ENCODE measurements at regions not wholly inside any gene's neighbourhood (a gene's known extent, or its start where the extent isn't known, plus 50 kb on each side); places are given as distances from the start of the nearest gene placed in this dataset.

GRCh38 chr22:19625331-19626041 lies 88.8 kb upstream of the SEPTIN5 start:
- DNase-seq: no peak

- DNase-seq: no peak
These were observed 88.2 kb upstream of the SEPTIN5 start for GRCh38 chr22:19626042-19626587.

GRCh38 chr22:19626666-19627065 lies 87.6 kb upstream of the SEPTIN5 start:
- no peak for DNase-seq

- DNase-seq: no peak
These were observed 86.1 kb upstream of the SEPTIN5 start for GRCh38 chr22:19628038-19628776.

- DNase-seq: no peak
These were observed 85.0 kb upstream of the SEPTIN5 start for GRCh38 chr22:19629331-19629719.

GRCh38 chr22:19629720-19630419 lies 84.4 kb upstream of the SEPTIN5 start:
- peak; percentile 91 for DNase-seq

- no peak for DNase-seq
These were observed 83.7 kb upstream of the SEPTIN5 start for GRCh38 chr22:19630614-19631013.

GRCh38 chr22:19631899-19632667 lies 82.2 kb upstream of the SEPTIN5 start:
- peak; percentile 82 for DNase-seq

GRCh38 chr22:19632668-19633148 lies 81.6 kb upstream of the SEPTIN5 start:
- DNase-seq: no peak

- DNase-seq: no peak
These were observed 79.9 kb upstream of the SEPTIN5 start for GRCh38 chr22:19634226-19634975.

GRCh38 chr22:19635644-19636043 lies 78.7 kb upstream of the SEPTIN5 start:
- no peak for DNase-seq

- DNase-seq: no peak
These were observed 77.5 kb upstream of the SEPTIN5 start for GRCh38 chr22:19636696-19637407.

- no peak for DNase-seq
These were observed 76.7 kb upstream of the SEPTIN5 start for GRCh38 chr22:19637408-19638281.

GRCh38 chr22:19638282-19639015 lies 75.9 kb upstream of the SEPTIN5 start:
- no peak for DNase-seq

GRCh38 chr22:19639610-19640135 lies 74.6 kb upstream of the SEPTIN5 start:
- DNase-seq: no peak

- DNase-seq: no peak
These were observed 74.0 kb upstream of the SEPTIN5 start for GRCh38 chr22:19640306-19640705.

- DNase-seq: no peak
These were observed 72.9 kb upstream of the SEPTIN5 start for GRCh38 chr22:19641254-19641982.

GRCh38 chr22:19641983-19642451 lies 72.3 kb upstream of the SEPTIN5 start:
- no peak for DNase-seq
